HepG2 (cell line): ENCODE measurements at regions not wholly inside any gene's neighbourhood (a gene's known extent, or its start where the extent isn't known, plus 50 kb on each side); places are given as distances from the start of the nearest gene placed in this dataset.

Experiments
- ASH2L ChIP-seq: fragments of 300-600, 200-600 bp; sonication (generic); IDR thresholded peaks from 2 replicates; pipeline ENCODE4 v1.7.0; 2017; ENCODE audit warnings: low read depth, mild to moderate bottlenecking, moderate library complexity, mixed read lengths, low read length; ENCODE audit not compliant: insufficient read length
- FOSL2 ChIP-seq: sonication (generic); formaldehyde crosslinking; IDR thresholded peaks from 2 replicates; pipeline ENCODE4 v1.4.0; 2020; ENCODE audit warnings: missing genetic modification reagents
- JUNB ChIP-seq: sonication (generic); formaldehyde crosslinking; IDR thresholded peaks from 2 replicates; pipeline ENCODE4 v1.8.0; 2022; ENCODE audit warnings: missing genetic modification reagents, mild to moderate bottlenecking, borderline replicate concordance
- MED1 ChIP-seq: sonication (generic); formaldehyde crosslinking; IDR thresholded peaks from 2 replicates; pipeline ENCODE4 v1.4.0; 2020; ENCODE audit warnings: missing genetic modification reagents
- MEIS2 ChIP-seq: sonication (generic); formaldehyde crosslinking; IDR thresholded peaks from 2 replicates; pipeline ENCODE4 v1.9.0; 2021; ENCODE audit warnings: mild to moderate bottlenecking, missing genetic modification reagents
- MXD4 ChIP-seq: IDR thresholded peaks from 2 replicates; pipeline ENCODE4 v1.6.1; 2016; ENCODE audit warnings: mild to moderate bottlenecking, missing biosample characterization, missing genetic modification reagents
- NAIF1 ChIP-seq: sonication (generic); formaldehyde crosslinking; IDR thresholded peaks from 2 replicates; pipeline ENCODE4 v1.5.0; 2020; ENCODE audit warnings: mild to moderate bottlenecking, missing genetic modification reagents, borderline replicate concordance
- NCOA2 ChIP-seq: sonication (generic); formaldehyde crosslinking; IDR thresholded peaks from 2 replicates; pipeline ENCODE4 v1.8.0; 2022; ENCODE audit warnings: inconsistent platforms
- NFE2 ChIP-seq: sonication (generic); formaldehyde crosslinking; IDR thresholded peaks from 2 replicates; pipeline ENCODE4 v1.4.0; 2020; ENCODE audit warnings: missing genetic modification reagents
- TEAD3 ChIP-seq: optimal IDR thresholded peaks from 2 replicates; pipeline ENCODE3; 2016; ENCODE audit warnings: borderline replicate concordance
- ZNF225 ChIP-seq: sonication (generic); formaldehyde crosslinking; IDR thresholded peaks from 2 replicates; pipeline ENCODE4 v1.4.0; 2020; ENCODE audit warnings: mild to moderate bottlenecking, missing genetic modification reagents
- ZNF264 ChIP-seq: sonication (generic); formaldehyde crosslinking; IDR thresholded peaks from 2 replicates; pipeline ENCODE4 v1.4.0; 2020; ENCODE audit warnings: missing genetic modification reagents
- ZNF746 ChIP-seq: sonication (generic); formaldehyde crosslinking; IDR thresholded peaks from 2 replicates; pipeline ENCODE4 v1.8.0; 2022; ENCODE audit warnings: mild to moderate bottlenecking, missing genetic modification reagents
- ZSCAN25 ChIP-seq: sonication (generic); formaldehyde crosslinking; IDR thresholded peaks from 2 replicates; pipeline ENCODE4 v1.8.0; 2022; ENCODE audit warnings: mild to moderate bottlenecking, missing genetic modification reagents
- TF ChIP-seq, protein P1 (sequence below): sonication (generic); formaldehyde crosslinking; IDR thresholded peaks from 2 replicates; pipeline ENCODE4 v1.8.0; 2022; ENCODE audit warnings: mild to moderate bottlenecking, missing genetic modification reagents, borderline replicate concordance
- TF ChIP-seq, protein P2 (sequence below): IDR thresholded peaks from 2 replicates; pipeline ENCODE4 v1.6.1; 2018; ENCODE audit warnings: missing genetic modification reagents
- TF ChIP-seq, protein P3 (sequence below): sonication (generic); formaldehyde crosslinking; IDR thresholded peaks from 2 replicates; pipeline ENCODE4 v1.8.0; 2022; ENCODE audit warnings: missing genetic modification reagents, mild to moderate bottlenecking, borderline replicate concordance
- TF ChIP-seq, protein P4 (sequence below): sonication (generic); formaldehyde crosslinking; IDR thresholded peaks from 2 replicates; pipeline ENCODE4 v1.4.0; 2020; ENCODE audit warnings: mild to moderate bottlenecking, missing genetic modification reagents, borderline replicate concordance

DNA sequence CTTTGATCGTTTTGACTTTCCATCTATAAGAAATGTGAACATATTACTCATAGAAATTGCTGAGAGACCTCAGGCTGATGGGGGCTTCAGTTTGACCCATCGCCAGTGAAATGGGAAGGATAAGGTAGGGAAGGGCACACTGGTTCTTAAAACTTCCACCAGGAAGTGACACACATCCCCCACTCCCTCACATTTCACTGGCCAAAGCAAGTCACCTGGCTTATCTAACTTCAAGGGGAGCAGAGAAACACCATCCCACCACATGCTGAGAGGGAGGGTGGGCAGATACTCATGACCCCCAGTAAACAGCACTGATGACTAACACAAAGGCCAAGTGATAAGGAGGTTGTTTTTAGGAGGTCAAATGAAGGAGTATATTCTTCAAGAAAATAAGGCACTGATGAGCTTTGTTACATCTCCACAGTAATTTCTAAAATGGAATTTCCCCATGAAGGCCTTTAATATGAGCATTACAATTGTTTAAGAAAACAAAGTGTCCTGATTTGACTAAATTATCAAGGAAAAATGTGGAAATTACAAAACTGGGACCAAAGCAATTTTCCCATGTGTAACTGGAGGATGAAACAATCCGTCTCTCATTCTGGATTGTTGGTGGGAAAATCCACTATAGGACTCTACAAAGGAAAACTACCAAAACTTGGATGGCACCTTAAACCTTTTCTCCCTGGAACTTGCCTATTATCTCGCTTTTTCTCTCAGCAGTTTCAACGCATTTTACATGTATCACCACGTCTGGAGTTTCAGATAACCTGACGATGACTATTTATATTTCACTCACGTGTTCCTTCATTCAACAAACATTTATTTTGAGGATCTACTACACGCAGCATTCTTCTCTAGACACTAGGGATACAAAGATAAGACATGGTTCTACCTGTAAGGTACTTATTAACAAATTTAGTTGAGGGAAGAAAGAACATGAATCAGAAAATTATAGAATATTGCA is 91.8 kb upstream of the EEA1 start (continued):
- TF ChIP-seq NCOA2 (CRISPR knock-in tag) (peak; percentile 40; the same call in 1 of the 2 replicates), JUNB (CRISPR knock-in tag) (peak; percentile 82; the same call in 1 of the 2 replicates), TEAD3 (CRISPR knock-in tag) (peak; percentile 7), ZSCAN25 (CRISPR knock-in tag) (peak; percentile 7; the same call in 1 of the 2 replicates), MXD4 (peak; percentile 18; the same call in 1 of the 2 replicates), MED1 (CRISPR knock-in tag) (peak; percentile 65), NFE2 (CRISPR knock-in tag) (no peak), ZNF264 (CRISPR knock-in tag) (0 out of 2 replicates have a peak, but pooled peaks have one; percentile 8), FOSL2 (CRISPR knock-in tag) (peak; percentile 88), ZNF225 (CRISPR knock-in tag) (no peak), NAIF1 (0 out of 2 replicates have a peak, but pooled peaks have one; percentile 55), ASH2L (peak; percentile 9), ZNF746 (CRISPR knock-in tag) (peak; percentile 73; the same call in 1 of the 2 replicates), MEIS2 (peak; percentile 46; the same call in 1 of the 2 replicates)
- TF ChIP-seq, protein P1, sequence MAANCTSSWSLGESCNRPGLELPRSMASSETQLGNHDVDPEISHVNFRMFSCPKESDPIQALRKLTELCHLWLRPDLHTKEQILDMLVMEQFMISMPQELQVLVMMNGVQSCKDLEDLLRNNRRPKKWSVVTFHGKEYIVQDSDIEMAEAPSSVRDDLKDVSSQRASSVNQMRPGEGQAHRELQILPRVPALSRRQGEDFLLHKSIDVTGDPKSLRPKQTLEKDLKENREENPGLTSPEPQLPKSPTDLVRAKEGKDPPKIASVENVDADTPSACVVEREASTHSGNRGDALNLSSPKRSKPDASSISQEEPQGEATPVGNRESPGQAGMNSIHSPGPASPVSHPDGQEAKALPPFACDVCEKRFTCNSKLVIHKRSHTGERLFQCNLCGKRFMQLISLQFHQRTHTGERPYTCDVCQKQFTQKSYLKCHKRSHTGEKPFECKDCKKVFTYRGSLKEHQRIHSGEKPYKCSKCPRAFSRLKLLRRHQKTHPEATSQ (CRISPR knock-in tag), result peak; percentile 29; the same call in 1 of the 2 replicates
- TF ChIP-seq, protein P2, sequence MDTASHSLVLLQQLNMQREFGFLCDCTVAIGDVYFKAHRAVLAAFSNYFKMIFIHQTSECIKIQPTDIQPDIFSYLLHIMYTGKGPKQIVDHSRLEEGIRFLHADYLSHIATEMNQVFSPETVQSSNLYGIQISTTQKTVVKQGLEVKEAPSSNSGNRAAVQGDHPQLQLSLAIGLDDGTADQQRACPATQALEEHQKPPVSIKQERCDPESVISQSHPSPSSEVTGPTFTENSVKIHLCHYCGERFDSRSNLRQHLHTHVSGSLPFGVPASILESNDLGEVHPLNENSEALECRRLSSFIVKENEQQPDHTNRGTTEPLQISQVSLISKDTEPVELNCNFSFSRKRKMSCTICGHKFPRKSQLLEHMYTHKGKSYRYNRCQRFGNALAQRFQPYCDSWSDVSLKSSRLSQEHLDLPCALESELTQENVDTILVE (CRISPR knock-in tag), result 0 out of 2 replicates have a peak, but pooled peaks have one; percentile 21
- TF ChIP-seq, protein P3, sequence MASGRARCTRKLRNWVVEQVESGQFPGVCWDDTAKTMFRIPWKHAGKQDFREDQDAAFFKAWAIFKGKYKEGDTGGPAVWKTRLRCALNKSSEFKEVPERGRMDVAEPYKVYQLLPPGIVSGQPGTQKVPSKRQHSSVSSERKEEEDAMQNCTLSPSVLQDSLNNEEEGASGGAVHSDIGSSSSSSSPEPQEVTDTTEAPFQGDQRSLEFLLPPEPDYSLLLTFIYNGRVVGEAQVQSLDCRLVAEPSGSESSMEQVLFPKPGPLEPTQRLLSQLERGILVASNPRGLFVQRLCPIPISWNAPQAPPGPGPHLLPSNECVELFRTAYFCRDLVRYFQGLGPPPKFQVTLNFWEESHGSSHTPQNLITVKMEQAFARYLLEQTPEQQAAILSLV (CRISPR knock-in tag), result no peak
- TF ChIP-seq, protein P4, sequence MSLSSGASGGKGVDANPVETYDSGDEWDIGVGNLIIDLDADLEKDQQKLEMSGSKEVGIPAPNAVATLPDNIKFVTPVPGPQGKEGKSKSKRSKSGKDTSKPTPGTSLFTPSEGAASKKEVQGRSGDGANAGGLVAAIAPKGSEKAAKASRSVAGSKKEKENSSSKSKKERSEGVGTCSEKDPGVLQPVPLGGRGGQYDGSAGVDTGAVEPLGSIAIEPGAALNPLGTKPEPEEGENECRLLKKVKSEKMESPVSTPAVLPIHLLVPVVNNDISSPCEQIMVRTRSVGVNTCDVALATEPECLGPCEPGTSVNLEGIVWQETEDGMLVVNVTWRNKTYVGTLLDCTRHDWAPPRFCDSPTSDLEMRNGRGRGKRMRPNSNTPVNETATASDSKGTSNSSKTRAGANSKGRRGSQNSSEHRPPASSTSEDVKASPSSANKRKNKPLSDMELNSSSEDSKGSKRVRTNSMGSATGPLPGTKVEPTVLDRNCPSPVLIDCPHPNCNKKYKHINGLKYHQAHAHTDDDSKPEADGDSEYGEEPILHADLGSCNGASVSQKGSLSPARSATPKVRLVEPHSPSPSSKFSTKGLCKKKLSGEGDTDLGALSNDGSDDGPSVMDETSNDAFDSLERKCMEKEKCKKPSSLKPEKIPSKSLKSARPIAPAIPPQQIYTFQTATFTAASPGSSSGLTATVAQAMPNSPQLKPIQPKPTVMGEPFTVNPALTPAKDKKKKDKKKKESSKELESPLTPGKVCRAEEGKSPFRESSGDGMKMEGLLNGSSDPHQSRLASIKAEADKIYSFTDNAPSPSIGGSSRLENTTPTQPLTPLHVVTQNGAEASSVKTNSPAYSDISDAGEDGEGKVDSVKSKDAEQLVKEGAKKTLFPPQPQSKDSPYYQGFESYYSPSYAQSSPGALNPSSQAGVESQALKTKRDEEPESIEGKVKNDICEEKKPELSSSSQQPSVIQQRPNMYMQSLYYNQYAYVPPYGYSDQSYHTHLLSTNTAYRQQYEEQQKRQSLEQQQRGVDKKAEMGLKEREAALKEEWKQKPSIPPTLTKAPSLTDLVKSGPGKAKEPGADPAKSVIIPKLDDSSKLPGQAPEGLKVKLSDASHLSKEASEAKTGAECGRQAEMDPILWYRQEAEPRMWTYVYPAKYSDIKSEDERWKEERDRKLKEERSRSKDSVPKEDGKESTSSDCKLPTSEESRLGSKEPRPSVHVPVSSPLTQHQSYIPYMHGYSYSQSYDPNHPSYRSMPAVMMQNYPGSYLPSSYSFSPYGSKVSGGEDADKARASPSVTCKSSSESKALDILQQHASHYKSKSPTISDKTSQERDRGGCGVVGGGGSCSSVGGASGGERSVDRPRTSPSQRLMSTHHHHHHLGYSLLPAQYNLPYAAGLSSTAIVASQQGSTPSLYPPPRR (CRISPR knock-in tag), result peak; percentile 38; the same call in 1 of the 2 replicates
